Natural killer cell (primary cell): ENCODE measurements at regions not wholly inside any gene's neighbourhood (a gene's known extent, or its start where the extent isn't known, plus 50 kb on each side); places are given as distances from the start of the nearest gene placed in this dataset.

ENCODE experiments used
- ATAC-seq, 3 donors: fragments of 150-1000 bp in 2 of 3; fragments of 200-7000 bp in 1 of 3; cut with Tn5 transposase; 1 replicate in 1 of 3; 2 replicates in 2 of 3; pipeline ENCODE4 v1.10.0; 2021; ENCODE audit warnings: mild to moderate bottlenecking in 2 of 3, moderate library complexity in 2 of 3
- DNase-seq, 2 donors: peaks; one replicate each; pipeline versions ENCODE4 v3.0.0 to v3.0.0-alpha.2; 2013 to 2021; ENCODE audit warnings: mixed read lengths in 1 of 2
- H3K27ac ChIP-seq: one replicate; pipeline ENCODE4 v1.5.1; 2013; ENCODE audit warnings: mild to moderate bottlenecking, low read length
- H3K27me3 ChIP-seq: one replicate; pipeline ENCODE4 v1.6.1; 2013; ENCODE audit warnings: low read length; ENCODE audit not compliant: control insufficient read depth, insufficient read depth
- H3K36me3 ChIP-seq: one replicate; pipeline ENCODE4 v1.6.1; 2013; ENCODE audit warnings: low read length; ENCODE audit not compliant: control insufficient read depth, insufficient read depth
- H3K4me1 ChIP-seq: one replicate; pipeline ENCODE4 v1.6.1; 2013; ENCODE audit warnings: low read length; ENCODE audit not compliant: control insufficient read depth, insufficient read depth
- H3K4me3 ChIP-seq: one replicate; pipeline ENCODE4 v1.5.1; 2013; ENCODE audit warnings: low read length
- H3K9me3 ChIP-seq: one replicate; pipeline ENCODE4 v1.6.1; 2013; ENCODE audit warnings: low read length; ENCODE audit not compliant: control insufficient read depth, insufficient read depth
- H3K27ac Mint-ChIP-seq, 2 donors: one replicate each; pipeline ENCODE4 v1.8.0; 2022; ENCODE audit warnings: mild to moderate bottlenecking in 2 of 2, mixed read lengths in 2 of 2, moderate library complexity in 1 of 2
- H3K27me3 Mint-ChIP-seq, 2 donors: one replicate each; pipeline ENCODE4 v1.8.0; 2022; ENCODE audit warnings: low read depth in 2 of 2, mixed read lengths in 2 of 2
- H3K36me3 Mint-ChIP-seq: one replicate; pipeline ENCODE4 v1.8.0; 2022; ENCODE audit warnings: mixed read lengths
- H3K4me1 Mint-ChIP-seq, 2 donors: one replicate each; pipeline ENCODE4 v1.8.0; 2022; ENCODE audit warnings: mixed read lengths in 2 of 2
- H3K4me3 Mint-ChIP-seq: one replicate; pipeline ENCODE4 v1.8.0; 2022; ENCODE audit warnings: mild to moderate bottlenecking, moderate library complexity, mixed read lengths
- H3K9me3 Mint-ChIP-seq, 2 donors: one replicate each; pipeline ENCODE4 v1.8.0; 2022; ENCODE audit warnings: mixed read lengths in 2 of 2
- CTCF ChIP-seq: fragments of 200-600 bp; IDR thresholded peaks from one replicate; pipeline ENCODE4 v1.8.0; 2022; ENCODE audit warnings: antibody characterized with exemption
- WGBS: methylation state at CpG from one replicate; pipeline ENCODE4 v1.1.7; 2013; ENCODE audit warnings: missing lambda C conversion rate; ENCODE audit not compliant: insufficient coverage; 5-methylcytosine and 5-hydroxymethylcytosine counted together
- intact Hi-C: fragments of 100-400 bp; cut with micrococcal nuclease; formaldehyde crosslinking; loops from one replicate; pipeline ENCODE4 v1.14.2; 2022

GRCh38 chr3:161823910-161824309 is 327.3 kb downstream of the OTOL1 start:
- no peaks in the 10 kb centered on the region for H3K36me3 ChIP-seq
- Mint-ChIP-seq H3K27ac (no peak overlapping the region), H3K27me3 (no peaks in the 10 kb centered on the region), H3K4me1 (no peaks in the 10 kb centered on the region), H3K36me3 (no peaks in the 10 kb centered on the region), H3K9me3 (peaks cover 5 to 7% of the 10 kb centered on the region in 2 donors), H3K4me3 (no peak overlapping the region)
- no peak overlapping the region for H3K27ac ChIP-seq
- no peak overlapping the region for H3K4me3 ChIP-seq
- no peaks in the 10 kb centered on the region for H3K27me3 ChIP-seq
- no peak for TF ChIP-seq CTCF
- no peaks in the 10 kb centered on the region for H3K4me1 ChIP-seq
- 92% methylated on average over 2 of the region's 3 CpGs for WGBS
- no peaks in the 10 kb centered on the region for H3K9me3 ChIP-seq
- no peak for DNase-seq
- intact Hi-C loops: no loop called here
- no peak for ATAC-seq

- no peaks in the 10 kb centered on the region for H3K27me3 Mint-ChIP-seq
- peaks cover 13 to 18% of the 10 kb centered on the region in 2 donors for H3K9me3 Mint-ChIP-seq
Observed at GRCh38 chr3:161838021-161838420, 341.4 kb downstream of the OTOL1 start.

GRCh38 chr3:161848376-161848775 is 351.8 kb downstream of the OTOL1 start:
- Histone ChIP-seq H3K27me3 (no peaks in the 10 kb centered on the region), H3K36me3 (no peaks in the 10 kb centered on the region), H3K4me3 (no peak overlapping the region), H3K27ac (no peak overlapping the region), H3K4me1 (no peaks in the 10 kb centered on the region), H3K9me3 (no peaks in the 10 kb centered on the region)
- intact Hi-C loops: no loop called here
- WGBS: 82% methylated on average over 1 of the region's 1 CpG
- no peaks in the 10 kb centered on the region for H3K36me3 Mint-ChIP-seq
- H3K27me3 Mint-ChIP-seq: no peaks in the 10 kb centered on the region
- H3K9me3 Mint-ChIP-seq: peaks cover 5 to 7% of the 10 kb centered on the region in 2 donors
- TF ChIP-seq CTCF: no peak
- no peak overlapping the region for H3K27ac Mint-ChIP-seq
- no peak overlapping the region for H3K4me3 Mint-ChIP-seq
- peaks cover 0 to 4% of the 10 kb centered on the region in 2 donors for H3K4me1 Mint-ChIP-seq
- ATAC-seq: no peak
- DNase-seq: no peak

More at GRCh38 chr3:161838021-161838420, 341.4 kb downstream of the OTOL1 start:
- WGBS: 87% methylated on average over 3 of the region's 3 CpGs
- Histone ChIP-seq H3K4me3 (no peak overlapping the region), H3K4me1 (no peaks in the 10 kb centered on the region), H3K27ac (no peak overlapping the region), H3K36me3 (no peaks in the 10 kb centered on the region), H3K27me3 (no peaks in the 10 kb centered on the region), H3K9me3 (no peaks in the 10 kb centered on the region)
- DNase-seq (no peak), ATAC-seq (no peak)
- intact Hi-C loops: no loop called here
- no peaks in the 10 kb centered on the region for H3K36me3 Mint-ChIP-seq
- no peak overlapping the region for H3K27ac Mint-ChIP-seq
- no peak overlapping the region for H3K4me3 Mint-ChIP-seq
- no peaks in the 10 kb centered on the region for H3K4me1 Mint-ChIP-seq
- no peak for TF ChIP-seq CTCF

GRCh38 chr3:161851941-161852566 is 355.4 kb downstream of the OTOL1 start:
- peaks cover 0 to 5% of the 10 kb centered on the region in 2 donors for H3K4me1 Mint-ChIP-seq
- Histone ChIP-seq H3K4me3 (no peak overlapping the region), H3K9me3 (no peaks in the 10 kb centered on the region), H3K27ac (no peak overlapping the region), H3K36me3 (no peaks in the 10 kb centered on the region), H3K4me1 (no peaks in the 10 kb centered on the region), H3K27me3 (no peaks in the 10 kb centered on the region)
- DNase-seq (peak in 1 of 2 donors; percentile 7), ATAC-seq (no peak)
- H3K9me3 Mint-ChIP-seq: no peaks in the 10 kb centered on the region
- no peaks in the 10 kb centered on the region for H3K27me3 Mint-ChIP-seq
- no peak overlapping the region for H3K4me3 Mint-ChIP-seq
- 55% methylated on average over 8 of the region's 8 CpGs for WGBS
- no peak overlapping the region for H3K27ac Mint-ChIP-seq
- no peaks in the 10 kb centered on the region for H3K36me3 Mint-ChIP-seq
- TF ChIP-seq CTCF: peak; percentile 22
- intact Hi-C loops: no loop called here
